ENCODE measurements at regions not wholly inside any gene's neighbourhood (a gene's known extent, or its start where the extent isn't known, plus 50 kb on each side); places are given as distances from the start of the nearest gene placed in this dataset.

GRCh38 chr6:156283091-156283490 is 494.1 kb upstream of the ARID1B start:
- intact Hi-C loops (cut with micrococcal nuclease): no loop called here
- CTCF ChIA-PET: no interaction called here
- Mint-ChIP-seq H3K4me1 (ENCODE audit: low read depth) (peaks cover 6% of the 10 kb centered on the region), H3K9me3 (peaks cover under 1% of the 10 kb centered on the region), H3K27me3 (ENCODE audit: low read depth) (peaks cover 1% of the 10 kb centered on the region), H3K27ac (no peak overlapping the region), H3K36me3 (ENCODE audit: low read depth) (peaks cover 2% of the 10 kb centered on the region), H3K4me3 (no peak overlapping the region)
- DNase-seq: no peak

GRCh38 chr6:156282087-156282486 is 495.1 kb upstream of the ARID1B start:
- Mint-ChIP-seq H3K4me3 (no peak overlapping the region), H3K9me3 (peaks cover 6% of the 10 kb centered on the region), H3K27ac (no peak overlapping the region), H3K27me3 (ENCODE audit: low read depth) (peaks cover 1% of the 10 kb centered on the region), H3K4me1 (ENCODE audit: low read depth) (peaks cover 6% of the 10 kb centered on the region), H3K36me3 (ENCODE audit: low read depth) (peaks cover 8% of the 10 kb centered on the region)
- intact Hi-C loops (cut with micrococcal nuclease): no loop called here
- DNase-seq: no peak
- CTCF ChIA-PET: no interaction called here

GRCh38 chr6:156281266-156281665 is 495.9 kb upstream of the ARID1B start:
- intact Hi-C loops (cut with micrococcal nuclease): no loop called here
- Mint-ChIP-seq H3K27ac (no peak overlapping the region), H3K9me3 (peaks cover 6% of the 10 kb centered on the region), H3K36me3 (ENCODE audit: low read depth) (peaks cover 6% of the 10 kb centered on the region), H3K27me3 (ENCODE audit: low read depth) (peaks cover 1% of the 10 kb centered on the region), H3K4me3 (no peak overlapping the region), H3K4me1 (ENCODE audit: low read depth) (peaks cover 6% of the 10 kb centered on the region)
- CTCF ChIA-PET: no interaction called here
- DNase-seq: no peak

- H3K4me3 Mint-ChIP-seq: no peak overlapping the region
- H3K27ac Mint-ChIP-seq: no peak overlapping the region
- H3K27me3 Mint-ChIP-seq (ENCODE audit: low read depth): peaks cover 1% of the 10 kb centered on the region
- CTCF ChIA-PET: no interaction called here
- intact Hi-C loops (cut with micrococcal nuclease): no loop called here
- H3K36me3 Mint-ChIP-seq (ENCODE audit: low read depth): peaks cover 6% of the 10 kb centered on the region
- H3K4me1 Mint-ChIP-seq (ENCODE audit: low read depth): peaks cover 6% of the 10 kb centered on the region
- peaks cover 6% of the 10 kb centered on the region for H3K9me3 Mint-ChIP-seq
- no peak for DNase-seq
These were observed 497.1 kb upstream of the ARID1B start for GRCh38 chr6:156280065-156280464.

- Mint-ChIP-seq H3K27me3 (ENCODE audit: low read depth) (peaks cover 1% of the 10 kb centered on the region), H3K9me3 (peaks cover 6% of the 10 kb centered on the region), H3K4me3 (no peak overlapping the region), H3K27ac (no peak overlapping the region), H3K4me1 (ENCODE audit: low read depth) (peaks cover 6% of the 10 kb centered on the region), H3K36me3 (ENCODE audit: low read depth) (peaks cover 6% of the 10 kb centered on the region)
- CTCF ChIA-PET: no interaction called here
- no peak for DNase-seq
- intact Hi-C loops (cut with micrococcal nuclease): no loop called here
These were observed 497.8 kb upstream of the ARID1B start for GRCh38 chr6:156279261-156279969.

GRCh38 chr6:156273065-156273711 is 504.0 kb upstream of the ARID1B start:
- DNase-seq: no peak
- Mint-ChIP-seq H3K4me1 (ENCODE audit: low read depth) (peaks cover 20% of the 10 kb centered on the region), H3K36me3 (ENCODE audit: low read depth) (peaks cover 6% of the 10 kb centered on the region), H3K27me3 (ENCODE audit: low read depth) (no peaks in the 10 kb centered on the region), H3K4me3 (no peak overlapping the region), H3K27ac (no peak overlapping the region), H3K9me3 (peaks cover 6% of the 10 kb centered on the region)
- CTCF ChIA-PET: no interaction called here
- intact Hi-C loops (cut with micrococcal nuclease): no loop called here

- peak; percentile 53 for DNase-seq
- H3K36me3 Mint-ChIP-seq (ENCODE audit: low read depth): peaks cover 6% of the 10 kb centered on the region
- peaks cover 20% of the 10 kb centered on the region for H3K4me1 Mint-ChIP-seq (ENCODE audit: low read depth)
- H3K27ac Mint-ChIP-seq: peak overlapping the region; percentile 14
- peak overlapping the region; percentile 58 for H3K4me3 Mint-ChIP-seq
- CTCF ChIA-PET: no interaction called here
- intact Hi-C loops (cut with micrococcal nuclease): no loop called here
- peaks cover 4% of the 10 kb centered on the region for H3K9me3 Mint-ChIP-seq
- no peaks in the 10 kb centered on the region for H3K27me3 Mint-ChIP-seq (ENCODE audit: low read depth)
These were observed 507.3 kb upstream of the ARID1B start for GRCh38 chr6:156269751-156270369.

- Mint-ChIP-seq H3K36me3 (ENCODE audit: low read depth) (peaks cover 10% of the 10 kb centered on the region), H3K4me1 (ENCODE audit: low read depth) (peaks cover 20% of the 10 kb centered on the region), H3K9me3 (peaks cover 4% of the 10 kb centered on the region), H3K4me3 (peak overlapping the region; percentile 7), H3K27me3 (ENCODE audit: low read depth) (no peaks in the 10 kb centered on the region), H3K27ac (no peak overlapping the region)
- intact Hi-C loops (cut with micrococcal nuclease): no loop called here
- CTCF ChIA-PET: no interaction called here
- no peak for DNase-seq
These were observed 508.3 kb upstream of the ARID1B start for GRCh38 chr6:156268849-156269248.

GRCh38 chr6:156262014-156262413 is 515.2 kb upstream of the ARID1B start:
- Mint-ChIP-seq H3K4me1 (ENCODE audit: low read depth) (peaks cover under 1% of the 10 kb centered on the region), H3K4me3 (no peak overlapping the region), H3K27ac (no peak overlapping the region), H3K27me3 (ENCODE audit: low read depth) (no peaks in the 10 kb centered on the region), H3K9me3 (peaks cover 4% of the 10 kb centered on the region), H3K36me3 (ENCODE audit: low read depth) (peaks cover 10% of the 10 kb centered on the region)
- CTCF ChIA-PET: no interaction called here
- DNase-seq: no peak
- intact Hi-C loops (cut with micrococcal nuclease): no loop called here

- Mint-ChIP-seq H3K27me3 (ENCODE audit: low read depth) (no peaks in the 10 kb centered on the region), H3K4me1 (ENCODE audit: low read depth) (peaks cover 7% of the 10 kb centered on the region), H3K9me3 (no peaks in the 10 kb centered on the region), H3K36me3 (ENCODE audit: low read depth) (peaks cover 6% of the 10 kb centered on the region), H3K4me3 (no peak overlapping the region), H3K27ac (no peak overlapping the region)
- no peak for DNase-seq
- intact Hi-C loops (cut with micrococcal nuclease): no loop called here
- CTCF ChIA-PET: no interaction called here
These were observed 516.4 kb upstream of the ARID1B start for GRCh38 chr6:156260815-156261214.

- CTCF ChIA-PET: no interaction called here
- H3K27me3 Mint-ChIP-seq (ENCODE audit: low read depth): no peaks in the 10 kb centered on the region
- no peaks in the 10 kb centered on the region for H3K36me3 Mint-ChIP-seq (ENCODE audit: low read depth)
These were observed 518.2 kb upstream of the ARID1B start for GRCh38 chr6:156258981-156259380.

GRCh38 chr6:156256161-156256560 is 521.0 kb upstream of the ARID1B start:
- Mint-ChIP-seq H3K9me3 (peaks cover 3% of the 10 kb centered on the region), H3K27ac (peak overlapping the region; percentile 50), H3K36me3 (ENCODE audit: low read depth) (peaks cover 5% of the 10 kb centered on the region), H3K4me3 (no peak overlapping the region), H3K4me1 (ENCODE audit: low read depth) (peaks cover 24% of the 10 kb centered on the region), H3K27me3 (ENCODE audit: low read depth) (no peaks in the 10 kb centered on the region)
- CTCF ChIA-PET: no interaction called here
- peak; percentile 26 for DNase-seq
- intact Hi-C loops (cut with micrococcal nuclease): loop anchor here (10.0 kb wide), 2 partner anchors 731 to 849 kb away; no protein-coding TSS in a partner anchor

More at GRCh38 chr6:156258981-156259380, 518.2 kb upstream of the ARID1B start:
- H3K27ac Mint-ChIP-seq: no peak overlapping the region
- no peak overlapping the region for H3K4me3 Mint-ChIP-seq
- peaks cover 15% of the 10 kb centered on the region for H3K4me1 Mint-ChIP-seq (ENCODE audit: low read depth)
- no peak for DNase-seq
- intact Hi-C loops (cut with micrococcal nuclease): loop anchor here (10.0 kb wide), 2 partner anchors 734 to 846 kb away; no protein-coding TSS in a partner anchor
- no peaks in the 10 kb centered on the region for H3K9me3 Mint-ChIP-seq

- no peak for DNase-seq
- no peak overlapping the region for H3K27ac Mint-ChIP-seq
- peaks cover 7% of the 10 kb centered on the region for H3K36me3 Mint-ChIP-seq (ENCODE audit: low read depth)
- intact Hi-C loops (cut with micrococcal nuclease): loop anchor here (10.0 kb wide), 2 partner anchors 729 to 851 kb away; no protein-coding TSS in a partner anchor
- peaks cover 38% of the 10 kb centered on the region for H3K4me1 Mint-ChIP-seq (ENCODE audit: low read depth)
- peaks cover 3% of the 10 kb centered on the region for H3K9me3 Mint-ChIP-seq
- H3K27me3 Mint-ChIP-seq (ENCODE audit: low read depth): no peaks in the 10 kb centered on the region
- no peak overlapping the region for H3K4me3 Mint-ChIP-seq
- CTCF ChIA-PET: no interaction called here
These were observed 522.9 kb upstream of the ARID1B start for GRCh38 chr6:156254240-156254639.

Data from activated naive CD4-positive, alpha-beta T cell treated with anti-CD3 and anti-CD28 coated beads for 36 hours (primary cell).